HEK293 (cell line): ENCODE measurements at regions not wholly inside any gene's neighbourhood (a gene's known extent, or its start where the extent isn't known, plus 50 kb on each side); places are given as distances from the start of the nearest gene placed in this dataset.

ENCODE experiments used
- CTCF ChIA-PET: fragments of 350-600 bp; formaldehyde crosslinking; extraction: SDS; loops from one replicate; lab custom pipeline; 2021; ENCODE audit warnings: antibody characterized with exemption; lab: Yijun Ruan, JAX
- POLR2A ChIA-PET: fragments of 300-600 bp; formaldehyde crosslinking; extraction: SDS; loops from one replicate; lab custom pipeline; 2020; ENCODE audit warnings: antibody characterized with exemption, inconsistent platforms; lab: Yijun Ruan, JAX
- H3K27ac ChIP-seq: fragments of 200-500 bp; sonication (Bioruptor generic); 2 replicates; pipeline ENCODE4 v1.5.1; 2014; ENCODE audit warnings: low read depth, low read length, control low read depth, inconsistent platforms; ENCODE audit errors: extremely low read depth
- H3K36me3 ChIP-seq, 2 experiments: fragments of 200-500 bp in 1 of 2; sonication (Bioruptor generic) in 1 of 2; 1 replicate in 1 of 2; 2 replicates in 1 of 2; pipeline ENCODE4 v1.5.1; 2014 to 2017; ENCODE audit warnings: inconsistent platforms in 2 of 2, low read length in 2 of 2; ENCODE audit not compliant: control insufficient read depth in 2 of 2, insufficient read depth in 1 of 2
- H3K4me1 ChIP-seq: fragments of 200-500 bp; sonication (Bioruptor generic); 2 replicates; pipeline ENCODE4 v1.5.1; 2014; ENCODE audit warnings: mild to moderate bottlenecking, low read length, inconsistent platforms; ENCODE audit not compliant: control insufficient read depth, insufficient read depth
- H3K4me3 ChIP-seq: 2 replicates; pipeline ENCODE4 v1.5.1; 2011; ENCODE audit warnings: low read depth, mild to moderate bottlenecking, control low read depth, low read length, moderate library complexity
- H3K9me3 ChIP-seq: fragments of 200-500 bp; sonication (Bioruptor generic); 2 replicates; pipeline ENCODE4 v1.5.1; 2014; ENCODE audit warnings: low read depth, low read length, inconsistent platforms; ENCODE audit not compliant: control insufficient read depth, insufficient read depth
- BCL11B ChIP-seq: fragments of 450-650 bp; formaldehyde crosslinking; IDR thresholded peaks from 2 replicates; pipeline ENCODE4 v1.5.1; 2016; ENCODE audit warnings: low read depth, missing biosample characterization, missing genetic modification characterization
- EGR2 ChIP-seq: fragments of 450-650 bp; formaldehyde crosslinking; IDR thresholded peaks from 2 replicates; pipeline ENCODE4 v1.5.1; 2016; ENCODE audit warnings: low read depth, missing biosample characterization, missing genetic modification characterization
- GLI4 ChIP-seq: fragments of 450-650 bp; formaldehyde crosslinking; IDR thresholded peaks from 2 replicates; pipeline ENCODE4 v1.5.1; 2016; ENCODE audit warnings: missing biosample characterization, missing genetic modification characterization
- PRDM6 ChIP-seq: fragments of 450-650 bp; formaldehyde crosslinking; IDR thresholded peaks from 2 replicates; pipeline ENCODE4 v1.5.1; 2017; ENCODE audit warnings: missing biosample characterization, missing genetic modification characterization
- RBAK ChIP-seq: fragments of 450-650 bp; formaldehyde crosslinking; IDR thresholded peaks from 2 replicates; pipeline ENCODE4 v1.5.1; 2016; ENCODE audit warnings: missing biosample characterization, missing genetic modification characterization
- TSHZ1 ChIP-seq: fragments of 450-650 bp; formaldehyde crosslinking; IDR thresholded peaks from 2 replicates; pipeline ENCODE4 v1.5.1; 2016; ENCODE audit warnings: missing biosample characterization, missing genetic modification characterization, borderline replicate concordance
- YY1 ChIP-seq: fragments of 450-650 bp; formaldehyde crosslinking; IDR thresholded peaks from 2 replicates; pipeline ENCODE4 v1.5.1; 2018; ENCODE audit warnings: missing biosample characterization, missing genetic modification characterization
- ZBTB7A ChIP-seq: fragments of 450-650 bp; formaldehyde crosslinking; IDR thresholded peaks from 2 replicates; pipeline ENCODE4 v1.5.1; 2016; ENCODE audit warnings: low read depth, missing biosample characterization, missing genetic modification characterization
- ZNF114 ChIP-seq: fragments of 450-650 bp; formaldehyde crosslinking; IDR thresholded peaks from 2 replicates; pipeline ENCODE4 v1.5.0; 2017; ENCODE audit warnings: missing biosample characterization, missing genetic modification characterization
- ZNF140 ChIP-seq: fragments of 450-650 bp; formaldehyde crosslinking; IDR thresholded peaks from 2 replicates; pipeline ENCODE4 v1.5.1; 2016; ENCODE audit warnings: missing biosample characterization, missing genetic modification characterization
- ZNF175 ChIP-seq: fragments of 450-650 bp; formaldehyde crosslinking; IDR thresholded peaks from 2 replicates; pipeline ENCODE4 v1.5.1; 2016; ENCODE audit warnings: missing biosample characterization, missing genetic modification characterization
- ZNF23 ChIP-seq: fragments of 450-650 bp; formaldehyde crosslinking; IDR thresholded peaks from 2 replicates; pipeline ENCODE4 v1.5.1; 2016; ENCODE audit warnings: missing biosample characterization, missing genetic modification characterization, borderline replicate concordance
- ZNF324 ChIP-seq: fragments of 450-650 bp; formaldehyde crosslinking; IDR thresholded peaks from 2 replicates; pipeline ENCODE4 v1.5.1; 2016; ENCODE audit warnings: missing biosample characterization, missing genetic modification characterization
- ZNF544 ChIP-seq: fragments of 450-650 bp; formaldehyde crosslinking; IDR thresholded peaks from 2 replicates; pipeline ENCODE4 v1.5.0; 2017; ENCODE audit warnings: missing biosample characterization, missing genetic modification characterization
- ZNF658 ChIP-seq: fragments of 450-650 bp; formaldehyde crosslinking; IDR thresholded peaks from 2 replicates; pipeline ENCODE4; 2016; ENCODE audit warnings: missing biosample characterization, missing genetic modification characterization
- ZNF843 ChIP-seq: fragments of 450-650 bp; formaldehyde crosslinking; IDR thresholded peaks from 2 replicates; pipeline ENCODE4 v1.5.1; 2016; ENCODE audit warnings: missing biosample characterization, missing genetic modification characterization
- TF ChIP-seq, protein P1 (sequence below): fragments of 450-650 bp; formaldehyde crosslinking; IDR thresholded peaks from 2 replicates; pipeline ENCODE4 v1.5.1; 2016; ENCODE audit warnings: missing biosample characterization, missing genetic modification characterization

- Histone ChIP-seq H3K27ac (no peak overlapping the region), H3K36me3 (no peaks in the 10 kb centered on the region), H3K4me1 (no peaks in the 10 kb centered on the region), H3K9me3 (no peaks in the 10 kb centered on the region), H3K4me3 (no peak overlapping the region)
- ChIA-PET POLR2A (no interaction called here), CTCF (no interaction called here)
- TF ChIP-seq PRDM6 (tag by site-specific recombination): no peak
- TF ChIP-seq, protein P1, sequence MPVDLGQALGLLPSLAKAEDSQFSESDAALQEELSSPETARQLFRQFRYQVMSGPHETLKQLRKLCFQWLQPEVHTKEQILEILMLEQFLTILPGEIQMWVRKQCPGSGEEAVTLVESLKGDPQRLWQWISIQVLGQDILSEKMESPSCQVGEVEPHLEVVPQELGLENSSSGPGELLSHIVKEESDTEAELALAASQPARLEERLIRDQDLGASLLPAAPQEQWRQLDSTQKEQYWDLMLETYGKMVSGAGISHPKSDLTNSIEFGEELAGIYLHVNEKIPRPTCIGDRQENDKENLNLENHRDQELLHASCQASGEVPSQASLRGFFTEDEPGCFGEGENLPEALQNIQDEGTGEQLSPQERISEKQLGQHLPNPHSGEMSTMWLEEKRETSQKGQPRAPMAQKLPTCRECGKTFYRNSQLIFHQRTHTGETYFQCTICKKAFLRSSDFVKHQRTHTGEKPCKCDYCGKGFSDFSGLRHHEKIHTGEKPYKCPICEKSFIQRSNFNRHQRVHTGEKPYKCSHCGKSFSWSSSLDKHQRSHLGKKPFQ (tag by site-specific recombination): no peak
- no peak for TF ChIP-seq ZNF544 (tag by site-specific recombination)
- TF ChIP-seq ZNF324: no peak
- TF ChIP-seq ZBTB7A (tag by site-specific recombination): no peak
- no peak for TF ChIP-seq ZNF140 (tag by site-specific recombination)
- TF ChIP-seq GLI4: no peak
- no peak for TF ChIP-seq ZNF843 (tag by site-specific recombination)
- no peak for TF ChIP-seq BCL11B (tag by site-specific recombination)
- no peak for TF ChIP-seq ZNF658 (tag by site-specific recombination)
- no peak for TF ChIP-seq TSHZ1 (tag by site-specific recombination)
These were observed 144.9 kb upstream of the THBS2 start for GRCh38 chr6:169398342-169399105.

GRCh38 chr6:169397684-169398083, 144.0 kb upstream of the THBS2 start:
- CTCF ChIA-PET: no interaction called here
- H3K4me3 ChIP-seq: no peak overlapping the region
- no peaks in the 10 kb centered on the region for H3K36me3 ChIP-seq
- no peak overlapping the region for H3K27ac ChIP-seq
- POLR2A ChIA-PET: no interaction called here
- H3K9me3 ChIP-seq: no peaks in the 10 kb centered on the region
- no peak for TF ChIP-seq ZNF175 (tag by site-specific recombination)
- no peak for TF ChIP-seq ZNF23 (tag by site-specific recombination)
- TF ChIP-seq ZNF114 (tag by site-specific recombination): no peak
- TF ChIP-seq YY1 (tag by site-specific recombination): no peak
- TF ChIP-seq EGR2 (tag by site-specific recombination): no peak
- no peak for TF ChIP-seq RBAK (tag by site-specific recombination)
- no peaks in the 10 kb centered on the region for H3K4me1 ChIP-seq
